GM12878 (cell line): ENCODE measurements at regions not wholly inside any gene's neighbourhood (a gene's known extent, or its start where the extent isn't known, plus 50 kb on each side); places are given as distances from the start of the nearest gene placed in this dataset.

ENCODE experiments used
- ATAC-seq: fragments of 200-7000 bp; cut with Tn5 transposase; 3 replicates; pipeline ENCODE4 v1.9.1; 2020; ENCODE audit warnings: mild to moderate bottlenecking, moderate library complexity
- BruUV-seq: library from RNA; stranded (reverse); fragments of 400-500 nt; replicated peaks from 2 replicates; lab custom pipeline; 2021; lab: Mats Ljungman, UMichigan
- CTCF ChIA-PET: fragments of 300-600 bp; sonication (Branson Sonifier 250); formaldehyde crosslinking; extraction: SDS; loops from one replicate; lab custom pipeline; 2021; ENCODE audit warnings: inconsistent platforms; lab: Yijun Ruan, JAX
- POLR2A ChIA-PET: fragments of 350-600 bp; formaldehyde crosslinking; extraction: SDS; loops from one replicate; lab custom pipeline; 2021; ENCODE audit warnings: inconsistent platforms; lab: Charles Lee
- RAD21 ChIA-PET: fragments of 300-600 bp; sonication (Branson Sonifier 250); formaldehyde crosslinking; loops from one replicate; lab custom pipeline; 2023; ENCODE audit warnings: antibody characterized with exemption; ENCODE audit not compliant: unreplicated experiment; lab: Charles Lee
- SMC1A ChIA-PET: fragments of 300-600 bp; sonication (Branson Sonifier 250); formaldehyde crosslinking; loops from one replicate; lab custom pipeline; 2023; ENCODE audit not compliant: unreplicated experiment, uncharacterized antibody; lab: Charles Lee
- DNase-seq: peaks from one replicate; pipeline ENCODE4 v3.0.0-alpha.2; 2011; ENCODE audit warnings: low read depth, low spot score
- FAIRE-seq: peaks from 3 replicates; lab custom pipeline; 2011; peaks lifted over from hg19 to GRCh38; lab: Jason Lieb, UNC
- H2AFZ ChIP-seq: 2 replicates; pipeline ENCODE4 v1.6.0; 2011; ENCODE audit warnings: low read depth, low read length, control low read depth; ENCODE audit not compliant: control insufficient read depth
- H3K27ac ChIP-seq: 2 replicates; pipeline ENCODE4 v1.5.1; 2011; ENCODE audit warnings: control low read depth; ENCODE audit not compliant: control insufficient read depth, insufficient read depth
- H3K27me3 ChIP-seq, 2 experiments: replicated peaks in 1 of 2; 2 replicates each; pipeline versions ENCODE4 v1.6.0 to v1.6.1; 2011; ENCODE audit warnings: low read length in 1 of 2; ENCODE audit not compliant: control insufficient read depth in 2 of 2, insufficient read depth in 2 of 2
- H3K36me3 ChIP-seq, 2 experiments: 2 replicates each; pipeline ENCODE4 v1.5.1; 2011; ENCODE audit warnings: low read length in 1 of 2; ENCODE audit not compliant: control insufficient read depth in 2 of 2, insufficient read depth in 2 of 2
- H3K4me1 ChIP-seq: 2 replicates; pipeline ENCODE4 v1.6.1; 2011; ENCODE audit warnings: mild to moderate bottlenecking, low read length, moderate library complexity, mixed read lengths; ENCODE audit not compliant: control insufficient read depth, insufficient read depth
- H3K4me2 ChIP-seq: 2 replicates; pipeline ENCODE4 v1.6.0; 2011; ENCODE audit warnings: control low read depth; ENCODE audit not compliant: control insufficient read depth, insufficient read depth
- H3K4me3 ChIP-seq: fragments of 200-600 bp; sonication (generic); 2 replicates; pipeline ENCODE4 v1.5.1; 2016
- H3K79me2 ChIP-seq: 2 replicates; pipeline ENCODE4 v1.6.0; 2011; ENCODE audit warnings: low read length; ENCODE audit not compliant: control insufficient read depth, insufficient read depth
- H3K9ac ChIP-seq: 2 replicates; pipeline ENCODE4 v1.8.0; 2011; ENCODE audit warnings: low read length, control low read depth, mixed read lengths; ENCODE audit not compliant: control insufficient read depth, insufficient read depth
- H3K9me3 ChIP-seq: replicated peaks from 3 replicates; pipeline ENCODE4 v1.5.1; 2011; ENCODE audit warnings: mild to moderate bottlenecking, low read length; ENCODE audit not compliant: control insufficient read depth, insufficient read depth
- H4K20me1 ChIP-seq: 2 replicates; pipeline ENCODE4 v1.6.0; 2011; ENCODE audit not compliant: control insufficient read depth, insufficient read depth
- BMI1 ChIP-seq: fragments of 450-650 bp; IDR thresholded peaks from 2 replicates; pipeline ENCODE4 v1.6.1; 2016; ENCODE audit warnings: mild to moderate bottlenecking, moderate library complexity, borderline replicate concordance
- CHD1 ChIP-seq: IDR thresholded peaks from 2 replicates; pipeline ENCODE4 v1.6.1; 2012; ENCODE audit warnings: low read depth, low read length, improper control_type of control experiment
- EP300 ChIP-seq, 2 experiments: fragments of 150-350 bp in 1 of 2; IDR thresholded peaks; 2 replicates each; pipeline ENCODE4 v1.6.1; 2011 to 2012; ENCODE audit warnings: low read depth in 2 of 2, low read length in 2 of 2, borderline replicate concordance in 1 of 2, improper control_type of control experiment in 1 of 2, inconsistent platforms in 1 of 2; ENCODE audit not compliant: control insufficient read depth in 1 of 2
- FOXK2 ChIP-seq: fragments of 450-650 bp; IDR thresholded peaks from 2 replicates; pipeline ENCODE4 v1.6.1; 2017; ENCODE audit warnings: mild to moderate bottlenecking, moderate library complexity
- KLF5 ChIP-seq: fragments of 450-650 bp; IDR thresholded peaks from 2 replicates; pipeline ENCODE4 v1.6.1; 2014; ENCODE audit warnings: mild to moderate bottlenecking; ENCODE audit not compliant: partially characterized antibody
- MEF2B ChIP-seq: fragments of 450-650 bp; IDR thresholded peaks from 2 replicates; pipeline ENCODE4 v1.6.1; 2018; ENCODE audit warnings: mild to moderate bottlenecking, moderate library complexity; ENCODE audit not compliant: partially characterized antibody, poor library complexity, severe bottlenecking
- MTA3 ChIP-seq: IDR thresholded peaks from 2 replicates; pipeline ENCODE4 v1.6.1; 2012; ENCODE audit warnings: low read length, inconsistent platforms, borderline replicate concordance
- MXI1 ChIP-seq: fragments of 150-350 bp; IDR thresholded peaks from 2 replicates; pipeline ENCODE4 v1.6.1; 2011; ENCODE audit warnings: low read depth, mild to moderate bottlenecking, inconsistent platforms, low read length, improper control_type of control experiment
- POU2F2 ChIP-seq: IDR thresholded peaks from 3 replicates; pipeline ENCODE4 v1.6.1; 2011; ENCODE audit warnings: low read depth, mild to moderate bottlenecking, low read length, borderline replicate concordance
- SIX5 ChIP-seq: IDR thresholded peaks from 2 replicates; pipeline ENCODE4 v1.6.1; 2011; ENCODE audit warnings: mild to moderate bottlenecking, low read depth, low read length, moderate library complexity; ENCODE audit not compliant: severe bottlenecking
- SREBF2 ChIP-seq: IDR thresholded peaks from 2 replicates; pipeline ENCODE4 v1.6.1; 2012; ENCODE audit warnings: mild to moderate bottlenecking, low read length
- SRF ChIP-seq, 2 experiments: IDR thresholded peaks; 2 replicates each; pipeline ENCODE4 v1.6.1; 2011; ENCODE audit warnings: low read depth in 2 of 2, low read length in 2 of 2, mild to moderate bottlenecking in 1 of 2, moderate library complexity in 1 of 2
- TCF3 ChIP-seq: IDR thresholded peaks from 2 replicates; pipeline ENCODE4 v1.6.1; 2012; ENCODE audit warnings: low read depth, mild to moderate bottlenecking, low read length, borderline replicate concordance; ENCODE audit not compliant: insufficient read depth
- ZNF217 ChIP-seq: fragments of 450-650 bp; IDR thresholded peaks from 2 replicates; pipeline ENCODE4 v1.6.1; 2017; ENCODE audit warnings: antibody characterized with exemption, mild to moderate bottlenecking
- WGBS: methylation state at CpG from one replicate; pipeline ENCODE4 v1.1.6; 2016; ENCODE audit warnings: low lambda C conversion rate; ENCODE audit not compliant: insufficient replicate concordance, insufficient coverage; ENCODE audit errors: missing lambda C conversion rate; 5-methylcytosine and 5-hydroxymethylcytosine counted together
- in situ Hi-C: fragments of 300-500 bp; cut with MboI; formaldehyde crosslinking; loops from 9 replicates; pipeline ENCODE4 v1.14.3; 2018; ENCODE audit warnings: mixed read lengths
- intact Hi-C: fragments of 100-400 bp; cut with micrococcal nuclease; formaldehyde crosslinking; loops from one replicate; pipeline ENCODE4 v1.14.2; 2022; ENCODE audit not compliant: unreplicated experiment
- TF ChIP-seq, protein P1 (sequence below): fragments of 450-650 bp; IDR thresholded peaks from 2 replicates; pipeline ENCODE4 v1.6.1; 2017; ENCODE audit warnings: mild to moderate bottlenecking, moderate library complexity
- TF ChIP-seq, protein P2 (sequence below): IDR thresholded peaks from 2 replicates; pipeline ENCODE4 v1.6.1; 2011; ENCODE audit warnings: low read depth, low read length, improper control_type of control experiment, borderline replicate concordance

DNA sequence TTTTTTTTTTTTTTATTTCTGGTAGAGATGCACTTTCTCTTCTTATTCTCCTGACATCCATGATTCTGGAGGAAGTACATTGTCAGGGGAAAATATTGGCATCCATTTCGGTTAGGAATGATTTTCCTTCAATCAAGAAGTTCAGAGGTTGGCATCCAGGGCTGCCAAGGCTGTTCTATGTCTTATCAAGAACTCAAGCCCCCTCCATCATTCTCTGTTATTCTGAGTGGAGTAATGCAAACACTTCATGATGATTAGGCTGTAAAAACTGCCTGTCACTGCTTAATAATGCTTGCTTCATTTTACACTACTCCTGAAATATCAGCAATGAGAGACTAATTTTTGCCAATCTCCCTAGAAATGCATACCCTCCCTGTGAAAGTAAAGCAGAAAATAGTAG lies 417.1 kb upstream of the NFIA start:
- no TSS peak for BruUV-seq
- FAIRE-seq: no peak

DNA sequence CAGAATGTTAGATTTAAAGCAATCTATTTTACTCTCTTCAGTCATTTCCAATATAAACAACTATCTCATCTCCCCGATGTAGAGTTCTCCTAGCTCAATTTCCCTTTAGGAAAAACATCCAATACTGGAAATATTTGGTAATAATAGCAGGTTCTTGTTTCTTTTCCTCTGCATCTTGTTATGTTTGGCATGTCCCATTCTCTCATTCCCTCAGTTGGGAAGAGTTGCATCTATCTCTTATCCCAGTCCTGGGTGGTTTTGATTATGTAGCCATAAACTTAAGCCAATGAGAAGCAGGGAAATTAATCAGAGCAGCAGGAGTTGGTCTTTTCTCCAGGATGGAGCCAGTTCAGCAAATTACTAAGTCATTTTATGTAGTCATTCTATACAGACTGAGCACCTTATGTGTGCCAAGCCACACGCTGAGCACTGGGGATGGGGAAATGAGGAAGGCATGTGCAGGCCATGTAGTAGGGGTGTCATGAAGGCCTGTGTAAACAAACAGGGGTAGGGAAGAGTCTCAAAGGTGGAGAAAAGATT lies 418.2 kb upstream of the NFIA start:
- Histone ChIP-seq H3K27me3 (no peaks in the 10 kb centered on the region), H3K79me2 (no peaks in the 10 kb centered on the region), H3K36me3 (no peaks in the 10 kb centered on the region), H3K9ac (no peak overlapping the region), H3K4me2 (no peak overlapping the region), H2AFZ (no peak overlapping the region), H3K4me1 (no peaks in the 10 kb centered on the region), H3K27ac (no peak overlapping the region), H4K20me1 (no peaks in the 10 kb centered on the region), H3K9me3 (no peaks in the 10 kb centered on the region), H3K4me3 (no peak overlapping the region)
- FAIRE-seq (no peak), ATAC-seq (no peak), DNase-seq (no peak)
- ChIA-PET SMC1A (no interaction called here), POLR2A (no interaction called here), RAD21 (no interaction called here), CTCF (no interaction called here)
- intact Hi-C loops (no loop called here), in situ Hi-C loops (no loop called here)
- WGBS: 2% methylated on average over 2 of the region's 2 CpGs
- no TSS peak for BruUV-seq
- no peak for TF ChIP-seq MEF2B
- no peak for TF ChIP-seq EP300 (IDR thresholded peaks at IDR 0.05; ENCODE audit: borderline replicate concordance in 1 of 2, control insufficient read depth in 1 of 2, low read depth in 2 of 2, low read length in 2 of 2)
- TF ChIP-seq SREBF2: no peak
- TF ChIP-seq KLF5: no peak
- TF ChIP-seq TCF3: no peak
- TF ChIP-seq, protein P1, sequence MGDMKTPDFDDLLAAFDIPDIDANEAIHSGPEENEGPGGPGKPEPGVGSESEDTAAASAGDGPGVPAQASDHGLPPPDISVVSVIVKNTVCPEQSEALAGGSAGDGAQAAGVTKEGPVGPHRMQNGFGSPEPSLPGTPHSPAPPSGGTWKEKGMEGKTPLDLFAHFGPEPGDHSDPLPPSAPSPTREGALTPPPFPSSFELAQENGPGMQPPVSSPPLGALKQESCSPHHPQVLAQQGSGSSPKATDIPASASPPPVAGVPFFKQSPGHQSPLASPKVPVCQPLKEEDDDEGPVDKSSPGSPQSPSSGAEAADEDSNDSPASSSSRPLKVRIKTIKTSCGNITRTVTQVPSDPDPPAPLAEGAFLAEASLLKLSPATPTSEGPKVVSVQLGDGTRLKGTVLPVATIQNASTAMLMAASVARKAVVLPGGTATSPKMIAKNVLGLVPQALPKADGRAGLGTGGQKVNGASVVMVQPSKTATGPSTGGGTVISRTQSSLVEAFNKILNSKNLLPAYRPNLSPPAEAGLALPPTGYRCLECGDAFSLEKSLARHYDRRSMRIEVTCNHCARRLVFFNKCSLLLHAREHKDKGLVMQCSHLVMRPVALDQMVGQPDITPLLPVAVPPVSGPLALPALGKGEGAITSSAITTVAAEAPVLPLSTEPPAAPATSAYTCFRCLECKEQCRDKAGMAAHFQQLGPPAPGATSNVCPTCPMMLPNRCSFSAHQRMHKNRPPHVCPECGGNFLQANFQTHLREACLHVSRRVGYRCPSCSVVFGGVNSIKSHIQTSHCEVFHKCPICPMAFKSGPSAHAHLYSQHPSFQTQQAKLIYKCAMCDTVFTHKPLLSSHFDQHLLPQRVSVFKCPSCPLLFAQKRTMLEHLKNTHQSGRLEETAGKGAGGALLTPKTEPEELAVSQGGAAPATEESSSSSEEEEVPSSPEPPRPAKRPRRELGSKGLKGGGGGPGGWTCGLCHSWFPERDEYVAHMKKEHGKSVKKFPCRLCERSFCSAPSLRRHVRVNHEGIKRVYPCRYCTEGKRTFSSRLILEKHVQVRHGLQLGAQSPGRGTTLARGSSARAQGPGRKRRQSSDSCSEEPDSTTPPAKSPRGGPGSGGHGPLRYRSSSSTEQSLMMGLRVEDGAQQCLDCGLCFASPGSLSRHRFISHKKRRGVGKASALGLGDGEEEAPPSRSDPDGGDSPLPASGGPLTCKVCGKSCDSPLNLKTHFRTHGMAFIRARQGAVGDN: no peak

More for the DNA sequence above, 417.1 kb upstream of the NFIA start:
- ChIA-PET SMC1A (no interaction called here), RAD21 (no interaction called here), CTCF (no interaction called here), POLR2A (no interaction called here)
- no peaks in the 10 kb centered on the region for H3K79me2 ChIP-seq
- H3K27me3 ChIP-seq: no peaks in the 10 kb centered on the region; a peak in 1 of 4 replicates
- intact Hi-C loops: no loop called here
- WGBS: 13% methylated on average over 1 of the region's 1 CpG
- ATAC-seq (no peak), DNase-seq (no peak)
- no peak for TF ChIP-seq BMI1
- TF ChIP-seq MXI1: no peak
- TF ChIP-seq SIX5: no peak
- TF ChIP-seq SRF (IDR thresholded peaks at IDR 0.05; ENCODE audit: low read depth in 2 of 2, low read length in 2 of 2): no peak
- TF ChIP-seq CHD1: no peak
- TF ChIP-seq MTA3: no peak
- no peak for TF ChIP-seq FOXK2
- TF ChIP-seq POU2F2: no peak
- no peak for TF ChIP-seq ZNF217
- TF ChIP-seq, protein P2, sequence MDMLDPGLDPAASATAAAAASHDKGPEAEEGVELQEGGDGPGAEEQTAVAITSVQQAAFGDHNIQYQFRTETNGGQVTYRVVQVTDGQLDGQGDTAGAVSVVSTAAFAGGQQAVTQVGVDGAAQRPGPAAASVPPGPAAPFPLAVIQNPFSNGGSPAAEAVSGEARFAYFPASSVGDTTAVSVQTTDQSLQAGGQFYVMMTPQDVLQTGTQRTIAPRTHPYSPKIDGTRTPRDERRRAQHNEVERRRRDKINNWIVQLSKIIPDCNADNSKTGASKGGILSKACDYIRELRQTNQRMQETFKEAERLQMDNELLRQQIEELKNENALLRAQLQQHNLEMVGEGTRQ: no peak
- in situ Hi-C loops: no loop called here
- H3K9me3 ChIP-seq: no peaks in the 10 kb centered on the region
- H3K4me2 ChIP-seq: no peak overlapping the region
- H3K9ac ChIP-seq: no peak overlapping the region
- H2AFZ ChIP-seq: no peak overlapping the region
- no peaks in the 10 kb centered on the region for H3K36me3 ChIP-seq
- H3K4me3 ChIP-seq: no peak overlapping the region
- H4K20me1 ChIP-seq: no peaks in the 10 kb centered on the region
- no peak overlapping the region for H3K27ac ChIP-seq
- H3K4me1 ChIP-seq: no peaks in the 10 kb centered on the region
